GM20431 (cell line): ENCODE measurements at regions not wholly inside any gene's neighbourhood (a gene's known extent, or its start where the extent isn't known, plus 50 kb on each side); places are given as distances from the start of the nearest gene placed in this dataset.

Experiments
- in situ Hi-C: fragments of 300-500 bp; cut with MseI, MboI; formaldehyde crosslinking; loops from one replicate; pipeline ENCODE4 v1.15.0; 2020; ENCODE audit warnings: low sequenced_read_pairs; ENCODE audit not compliant: unreplicated experiment

GRCh38 chr3:104596054-104596453 lies 770.7 kb upstream of the ALCAM start:
- in situ Hi-C loops = no loop called here

DNA sequence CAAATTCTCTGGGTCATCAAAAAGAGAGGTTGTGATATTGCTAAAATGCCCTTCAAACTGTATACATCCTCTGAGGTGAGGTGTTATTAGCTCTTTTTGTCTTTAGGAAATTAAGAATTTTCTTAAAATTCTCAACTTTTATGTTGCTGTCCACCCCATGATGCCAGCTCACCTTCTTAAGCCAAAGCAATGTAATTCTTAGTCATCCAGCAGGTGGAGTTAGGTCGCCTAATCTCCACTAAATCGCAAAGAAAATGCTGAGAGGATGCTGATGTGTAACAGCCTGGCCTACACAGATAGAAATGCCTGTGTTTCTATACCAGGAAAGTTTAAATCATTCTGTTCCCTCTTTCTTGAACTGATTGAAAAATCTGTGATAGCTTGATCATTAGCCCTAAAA lies 770.2 kb upstream of the ALCAM start:
- in situ Hi-C loops = no loop called here

DNA sequence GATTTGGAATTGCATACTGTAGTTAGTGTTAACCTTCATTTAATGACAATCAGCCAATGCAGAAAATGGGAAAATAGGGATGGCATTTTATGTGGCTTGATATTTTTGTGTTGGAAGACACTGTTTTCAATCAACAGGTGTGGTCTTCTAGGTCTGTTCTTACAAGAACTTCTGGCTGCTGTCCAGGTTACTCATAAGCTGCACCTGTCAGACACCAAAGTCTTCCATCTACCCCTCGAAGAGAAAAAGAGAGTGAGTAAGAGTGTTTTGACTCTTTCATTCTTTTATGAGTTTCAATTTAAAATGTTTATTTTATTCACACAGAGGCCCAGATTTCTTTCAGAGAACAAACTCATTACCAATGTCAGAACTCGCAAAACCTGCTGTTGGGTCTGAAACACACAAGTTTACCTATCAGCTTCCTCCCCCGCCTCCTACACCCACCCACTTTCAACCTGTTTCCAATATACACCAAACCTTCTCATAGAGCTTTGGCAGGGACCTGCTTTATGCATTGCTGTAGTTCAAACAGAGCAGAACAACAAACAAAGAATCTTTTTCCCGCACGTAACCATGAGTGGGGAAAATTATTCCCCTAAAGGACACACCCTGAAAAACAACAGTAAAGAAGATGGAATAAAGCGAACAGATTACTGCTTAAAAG lies 767.7 kb upstream of the ALCAM start:
- in situ Hi-C loops = no loop called here

DNA sequence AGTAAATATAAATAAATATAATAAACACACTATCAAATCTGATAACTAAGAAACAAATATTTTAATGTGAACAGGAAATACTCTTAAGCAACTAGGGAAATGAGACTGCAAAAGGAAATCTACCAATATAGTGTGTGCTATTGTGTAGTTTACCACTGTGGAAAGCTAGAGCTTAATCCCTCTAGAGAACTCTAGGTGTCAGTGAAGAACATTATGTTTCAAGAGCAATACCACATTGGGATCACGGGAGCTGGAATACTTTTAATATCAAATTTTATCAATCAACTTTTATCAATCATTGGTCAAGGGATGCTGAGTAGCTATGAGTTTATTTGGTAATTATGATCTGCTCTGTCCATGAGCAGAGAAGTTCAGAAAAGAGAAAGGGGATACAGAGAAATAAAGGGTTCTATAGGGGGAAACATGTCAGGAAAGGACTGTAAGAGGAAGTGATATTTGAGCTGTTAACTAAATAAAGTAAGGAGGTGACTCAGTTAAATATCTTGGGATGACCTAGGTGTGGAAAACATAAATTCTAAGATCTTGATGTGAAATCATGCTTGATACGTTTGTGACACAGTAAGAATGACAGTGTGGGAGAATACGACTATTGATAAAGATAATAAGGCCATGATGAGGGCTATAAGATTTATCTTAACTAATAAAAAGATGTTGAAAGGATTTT lies 762.2 kb upstream of the ALCAM start:
- in situ Hi-C loops = no loop called here

- in situ Hi-C loops = no loop called here
Measured at GRCh38 chr3:104606812-104607211, 759.9 kb upstream of the ALCAM start.

- in situ Hi-C loops = no loop called here
Measured at GRCh38 chr3:104610730-104611652, 755.7 kb upstream of the ALCAM start.

GRCh38 chr3:104612218-104612617 lies 754.5 kb upstream of the ALCAM start:
- in situ Hi-C loops = no loop called here

GRCh38 chr3:104614564-104614963 lies 752.1 kb upstream of the ALCAM start:
- in situ Hi-C loops = no loop called here

GRCh38 chr3:104628185-104628789 lies 738.4 kb upstream of the ALCAM start:
- in situ Hi-C loops = no loop called here

- in situ Hi-C loops = no loop called here
Measured at GRCh38 chr3:104629038-104629437, 737.7 kb upstream of the ALCAM start.

DNA sequence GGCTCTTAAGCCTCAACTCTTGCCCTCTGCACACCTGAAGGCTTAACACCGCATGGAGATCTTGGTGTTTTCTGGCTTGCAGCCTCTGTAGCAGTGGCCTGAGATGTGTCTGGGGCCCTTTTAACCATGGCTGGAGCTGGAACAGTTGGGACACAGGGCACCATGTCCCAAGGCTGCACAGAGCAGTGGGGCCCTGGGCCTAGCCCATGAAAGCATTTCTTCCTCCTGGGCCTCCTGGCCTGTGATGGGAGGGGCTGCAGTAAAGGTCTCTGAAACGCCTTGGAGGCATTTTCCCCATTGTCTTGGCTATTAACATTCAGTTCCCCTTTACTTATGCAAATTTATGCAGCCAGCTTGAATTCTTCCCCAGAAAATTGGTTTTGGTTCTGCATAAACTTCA lies 735.5 kb upstream of the ALCAM start:
- in situ Hi-C loops = no loop called here

DNA sequence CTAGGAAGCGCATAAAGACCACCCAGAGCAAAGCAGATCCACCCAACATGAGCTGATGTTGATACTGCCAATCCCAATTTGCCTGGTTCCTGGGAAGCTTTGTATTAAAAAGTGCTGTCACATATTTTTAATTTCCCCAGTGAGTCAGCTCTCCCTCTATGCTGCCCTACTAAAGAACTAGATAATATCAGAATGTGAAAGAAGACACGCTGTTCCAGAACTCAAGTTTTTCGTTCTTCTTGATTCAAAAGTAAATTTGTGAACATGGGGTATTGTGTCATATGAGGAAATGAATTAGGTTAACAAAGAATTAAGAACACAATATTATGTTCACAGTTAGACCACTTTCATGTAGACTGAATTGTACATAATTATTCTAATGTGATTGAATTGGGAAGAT lies 734.2 kb upstream of the ALCAM start:
- in situ Hi-C loops = no loop called here

GRCh38 chr3:104632947-104633346 lies 733.8 kb upstream of the ALCAM start:
- in situ Hi-C loops = no loop called here

GRCh38 chr3:104635872-104636580 lies 730.7 kb upstream of the ALCAM start:
- in situ Hi-C loops = no loop called here

GRCh38 chr3:104642827-104643226 lies 723.9 kb upstream of the ALCAM start:
- in situ Hi-C loops = no loop called here

DNA sequence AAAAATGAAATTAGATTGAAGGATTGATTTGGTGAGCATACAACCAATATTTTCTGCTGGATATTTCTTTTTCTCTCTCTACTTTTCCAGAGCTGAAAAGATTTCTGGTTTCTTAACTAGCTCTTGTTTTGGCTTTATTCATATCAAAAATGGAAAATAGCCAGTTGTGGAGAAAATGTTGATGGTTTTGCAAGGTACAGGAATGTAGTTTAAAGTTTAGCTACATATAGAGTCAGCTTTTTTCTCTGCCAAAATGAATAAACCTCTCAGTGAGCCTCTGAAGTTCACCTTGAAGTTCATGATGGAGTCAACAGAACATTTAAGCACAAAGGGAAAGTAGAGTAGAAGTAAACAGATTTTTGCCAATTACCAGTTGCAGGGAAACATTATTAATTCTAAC lies 720.5 kb upstream of the ALCAM start:
- in situ Hi-C loops = no loop called here

GRCh38 chr3:104648823-104649222 lies 717.9 kb upstream of the ALCAM start:
- in situ Hi-C loops = no loop called here

GRCh38 chr3:104669083-104669482 lies 697.6 kb upstream of the ALCAM start:
- in situ Hi-C loops = no loop called here

GRCh38 chr3:104672331-104672730 lies 694.4 kb upstream of the ALCAM start:
- in situ Hi-C loops = no loop called here

DNA sequence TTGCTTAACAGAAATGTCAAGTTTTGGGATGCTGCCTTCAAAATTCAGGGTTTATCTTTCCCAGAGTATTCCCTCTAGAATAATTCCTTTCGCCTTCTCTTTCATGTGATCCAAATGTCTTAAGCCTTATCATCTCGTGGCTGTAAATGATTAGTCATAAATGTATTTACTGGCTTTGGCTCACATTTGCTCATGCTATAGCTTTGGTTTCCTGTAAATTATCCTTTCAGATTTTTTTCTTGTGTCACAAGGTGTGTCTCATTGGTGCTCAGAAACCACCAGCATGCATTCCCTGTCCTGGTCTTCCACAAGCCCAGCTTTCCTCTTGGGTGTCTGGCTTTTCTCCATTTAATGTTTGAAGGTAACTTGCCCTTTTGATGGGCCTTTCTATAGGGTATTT lies 692.7 kb upstream of the ALCAM start:
- in situ Hi-C loops = no loop called here
